ENCODE measurements at regions not wholly inside any gene's neighbourhood (a gene's known extent, or its start where the extent isn't known, plus 50 kb on each side); places are given as distances from the start of the nearest gene placed in this dataset.

DNA sequence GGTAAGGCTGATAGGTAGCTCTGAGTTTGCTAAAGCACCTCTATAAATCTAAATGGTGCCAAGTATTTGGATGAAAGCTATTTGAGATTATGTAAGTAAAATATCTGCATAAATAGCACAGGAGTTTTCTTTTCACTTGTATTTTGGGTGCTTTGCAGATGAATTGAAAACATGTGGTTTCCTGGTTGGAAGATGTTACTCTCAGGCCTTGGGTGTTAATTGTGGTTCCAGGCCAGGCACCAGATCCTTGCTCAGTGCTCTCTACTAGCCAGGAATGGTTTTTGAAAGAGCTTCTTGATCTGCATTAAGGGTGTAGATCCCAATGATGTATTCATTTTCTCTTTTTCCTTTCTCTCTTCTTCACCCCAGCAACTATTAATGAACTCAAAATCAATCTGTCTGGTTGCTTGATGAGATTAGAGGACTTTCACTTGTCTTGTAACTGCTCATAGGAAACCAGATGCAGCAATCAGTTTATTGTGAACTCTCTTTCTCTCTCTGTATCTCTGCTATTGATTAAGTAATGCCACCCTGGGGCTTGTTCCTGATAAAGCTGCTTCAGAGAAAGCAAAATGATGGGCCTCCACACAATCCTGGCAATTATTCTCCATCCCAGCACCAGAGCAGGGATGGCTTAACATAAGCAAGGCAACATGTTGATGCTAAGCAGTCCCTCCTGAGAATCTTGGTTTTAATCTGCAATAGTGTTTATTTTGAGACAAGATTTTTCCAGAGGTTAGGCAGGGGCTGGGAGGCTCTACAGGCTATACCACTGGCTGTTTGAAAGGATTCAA lies 147.0 kb upstream of the NTM start:
- no peak for DNase-seq (ENCODE audit: low read depth in 4 of 4, low spot score in 2 of 4)

DNA sequence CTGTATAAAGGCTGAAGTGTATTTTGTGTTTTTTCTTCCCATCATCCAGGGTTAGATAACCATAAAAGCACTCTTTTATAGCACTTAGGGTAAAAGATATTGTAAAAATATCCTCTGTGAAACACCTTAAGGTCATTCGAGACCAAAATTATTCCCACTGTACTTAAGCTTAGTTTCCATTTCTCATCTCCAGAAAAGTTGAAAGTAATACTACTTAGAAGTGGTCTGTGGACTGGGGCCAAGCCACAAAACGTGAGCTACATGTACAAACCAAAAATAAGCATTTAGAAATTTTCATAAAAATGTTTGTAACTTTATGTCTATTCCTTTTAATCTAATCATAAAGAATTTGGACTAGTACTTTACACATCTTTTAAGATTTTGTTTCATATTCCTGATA lies 142.0 kb upstream of the NTM start:
- no peak for DNase-seq (ENCODE audit: low read depth in 4 of 4, low spot score in 2 of 4)

DNA sequence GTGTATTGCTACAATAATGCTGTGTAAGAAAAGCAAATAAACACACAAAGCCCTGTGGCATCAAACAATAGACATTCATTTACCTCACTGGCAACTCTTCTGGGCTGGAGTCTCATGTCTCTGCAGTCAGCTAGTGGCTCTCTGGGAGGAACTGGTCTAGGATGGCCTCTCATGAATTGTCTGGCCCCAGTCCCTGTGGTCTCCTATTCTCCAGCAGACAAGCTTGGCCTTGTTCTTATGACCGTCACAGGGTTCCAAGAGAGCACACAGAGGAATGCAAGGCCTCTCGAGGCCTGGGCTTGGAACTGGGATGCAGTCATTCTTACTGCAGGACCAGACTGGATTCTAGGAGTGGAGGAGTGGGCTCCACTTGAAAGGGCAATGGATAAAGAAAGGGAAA lies 141.2 kb upstream of the NTM start:
- no peak for DNase-seq (ENCODE audit: low read depth in 4 of 4, low spot score in 2 of 4)

DNA sequence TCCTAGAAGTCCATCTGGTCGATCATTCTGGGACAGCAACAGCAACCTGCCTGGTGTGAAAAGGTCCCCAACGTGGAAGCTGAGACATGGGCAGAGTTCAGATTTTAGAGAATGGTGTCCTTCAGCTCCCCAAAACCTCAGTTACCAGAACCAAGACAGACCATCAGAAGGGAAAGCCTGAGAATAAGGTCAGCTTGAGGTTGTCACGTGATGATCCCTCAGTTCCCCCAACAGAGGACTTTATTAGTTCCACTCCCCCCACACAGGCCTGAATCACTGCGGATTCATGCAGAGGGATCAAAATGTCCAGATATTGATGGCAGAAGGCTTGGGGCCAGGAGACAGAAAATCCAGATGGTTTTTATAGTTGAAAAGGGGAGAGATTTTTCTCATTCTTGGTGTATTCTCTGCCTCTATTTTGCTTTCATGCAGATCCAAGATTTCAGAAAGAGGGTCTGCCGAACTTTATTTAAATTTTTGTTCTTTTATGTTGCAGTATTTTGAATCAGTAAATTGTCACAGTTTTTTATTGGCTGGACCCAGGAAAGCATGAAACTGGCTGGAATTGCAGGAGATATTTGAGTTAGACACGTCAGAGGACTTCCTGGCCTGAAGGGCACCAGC lies 139.0 kb upstream of the NTM start:
- no peak for DNase-seq (ENCODE audit: low read depth in 4 of 4, low spot score in 2 of 4)

DNA sequence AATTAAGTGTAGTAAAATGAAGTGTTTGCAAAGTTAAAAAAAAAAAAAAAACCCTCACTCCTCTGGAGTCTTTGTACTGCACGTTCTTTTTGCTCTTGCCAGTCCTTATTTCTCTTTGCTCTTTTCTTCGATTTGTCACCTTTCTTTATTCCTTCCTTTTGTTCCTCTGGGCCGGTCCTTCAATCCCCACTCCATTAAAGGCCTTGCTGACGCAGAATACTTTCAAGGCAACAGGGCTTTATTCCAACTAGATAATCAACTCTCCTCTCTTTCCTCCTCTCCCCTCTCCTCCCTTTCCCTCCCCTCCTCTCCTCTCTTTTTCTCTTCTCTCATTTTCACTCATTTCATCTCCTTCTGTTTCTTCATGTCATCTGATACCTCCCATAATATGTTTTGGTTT lies 138.2 kb upstream of the NTM start:
- no peak for DNase-seq (ENCODE audit: low read depth in 4 of 4, low spot score in 2 of 4)

DNA sequence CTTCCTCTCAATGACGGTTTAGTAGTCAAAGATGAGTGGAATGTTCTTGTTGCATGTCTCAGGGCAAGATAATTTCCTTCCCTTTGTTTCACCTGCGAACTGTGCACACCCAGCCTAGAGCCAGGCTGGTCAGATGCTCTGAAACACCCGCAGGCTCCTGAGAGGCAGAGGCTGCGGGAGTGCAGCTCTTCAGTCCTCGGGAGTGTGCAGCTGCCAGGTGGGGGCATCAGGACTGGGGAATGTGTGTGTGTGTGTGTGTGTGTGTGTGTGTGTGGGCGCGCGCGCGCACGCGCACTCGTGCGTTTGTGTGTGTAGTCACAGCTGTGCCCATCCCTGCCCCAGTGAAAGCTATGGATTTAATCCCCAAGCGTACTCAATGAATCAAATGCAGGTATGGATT lies 136.2 kb upstream of the NTM start:
- DNase-seq (ENCODE audit: low read depth in 4 of 4, low spot score in 2 of 4) = no peak

DNA sequence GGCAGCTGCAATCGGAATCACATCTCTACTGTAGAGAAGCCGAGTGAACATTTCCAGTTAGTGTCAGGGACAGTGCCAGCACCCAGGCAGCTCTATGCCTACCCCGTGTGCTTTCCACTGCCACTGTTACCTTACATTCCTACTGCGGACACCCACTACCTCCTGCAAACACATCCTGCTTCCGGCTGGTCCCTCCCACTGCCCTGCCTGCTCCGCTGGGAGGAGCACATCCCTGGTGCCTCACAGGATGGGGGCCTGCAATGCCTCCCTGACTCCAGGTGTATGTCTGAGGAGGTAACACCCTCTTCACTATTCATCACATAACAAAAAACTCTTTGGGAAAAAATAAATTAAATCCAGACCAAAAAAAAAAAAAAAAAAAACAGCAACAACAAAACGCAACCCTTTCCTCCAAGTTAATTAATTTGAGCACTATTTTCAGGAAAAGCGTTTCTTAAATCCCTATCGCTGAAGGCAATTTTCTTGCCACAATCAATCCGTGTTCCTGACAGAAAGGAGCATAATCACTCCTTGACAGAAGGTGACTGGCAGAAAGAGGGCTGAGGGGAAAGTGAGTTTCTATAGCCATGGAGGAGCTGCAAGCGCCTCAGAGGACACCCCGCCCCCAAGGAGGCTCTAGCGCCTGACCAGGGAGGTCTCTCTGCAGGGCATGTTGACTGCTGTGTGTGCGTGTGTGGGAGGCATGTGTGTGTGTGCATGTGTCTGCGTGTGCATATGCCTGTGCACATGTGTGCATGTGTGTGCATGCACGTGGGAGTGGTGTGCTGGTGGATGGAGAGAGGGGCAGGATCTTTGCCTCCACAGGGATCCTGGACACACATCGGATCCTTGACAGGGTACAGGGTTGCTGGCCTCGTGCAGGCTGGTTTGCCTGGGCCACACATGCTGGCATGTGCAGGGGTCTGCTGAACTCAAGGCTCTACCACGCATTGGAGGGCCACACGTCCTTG lies 134.8 kb upstream of the NTM start:
- no peak for DNase-seq (ENCODE audit: low read depth in 4 of 4, low spot score in 2 of 4)

DNA sequence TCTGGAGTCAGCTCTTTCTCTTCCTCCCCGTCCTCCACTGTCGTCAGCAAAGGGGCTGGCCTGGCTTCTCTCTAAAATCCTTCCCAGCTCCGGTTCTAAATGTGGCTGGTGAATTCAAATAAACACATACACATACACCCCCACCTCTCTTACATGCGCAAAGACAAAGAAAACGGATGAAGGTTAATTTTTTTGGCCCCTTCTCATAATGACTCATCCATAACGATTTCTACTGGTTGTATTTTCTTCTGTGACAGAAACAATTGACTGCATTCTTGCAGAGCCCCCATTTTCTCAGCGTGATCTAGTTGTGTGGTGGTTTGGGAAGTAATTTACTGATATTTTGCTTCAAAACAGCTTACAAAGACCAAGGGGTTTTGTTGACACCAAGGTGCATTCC lies 130.0 kb upstream of the NTM start:
- no peak for DNase-seq (ENCODE audit: low read depth in 4 of 4, low spot score in 2 of 4)

DNA sequence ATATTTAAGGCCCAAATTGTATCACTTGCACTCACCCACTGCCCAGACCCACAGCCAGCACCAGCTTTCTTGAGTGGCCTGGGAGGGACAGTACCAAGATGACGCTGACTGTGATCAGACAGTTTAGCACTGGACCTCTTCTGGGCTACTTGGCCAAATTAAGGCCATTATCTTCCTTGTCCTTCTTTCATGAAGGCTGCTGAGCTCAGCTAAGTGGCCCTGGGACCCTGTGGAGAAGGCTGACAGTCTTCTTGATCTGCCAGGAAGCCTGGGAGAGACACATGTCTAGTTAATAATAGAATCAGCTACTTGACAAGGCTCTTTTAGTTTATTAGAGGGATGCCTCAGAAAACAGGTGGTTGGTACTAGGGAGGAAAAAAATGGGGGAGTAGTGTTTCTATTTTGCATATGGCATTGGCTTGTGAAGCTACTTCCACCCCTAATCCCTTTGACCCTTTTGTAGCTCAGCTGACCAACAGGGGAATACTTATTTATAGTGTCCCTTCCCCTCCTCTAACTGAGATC lies 127.9 kb upstream of the NTM start:
- no peak for DNase-seq (ENCODE audit: low read depth in 4 of 4, low spot score in 2 of 4)

DNA sequence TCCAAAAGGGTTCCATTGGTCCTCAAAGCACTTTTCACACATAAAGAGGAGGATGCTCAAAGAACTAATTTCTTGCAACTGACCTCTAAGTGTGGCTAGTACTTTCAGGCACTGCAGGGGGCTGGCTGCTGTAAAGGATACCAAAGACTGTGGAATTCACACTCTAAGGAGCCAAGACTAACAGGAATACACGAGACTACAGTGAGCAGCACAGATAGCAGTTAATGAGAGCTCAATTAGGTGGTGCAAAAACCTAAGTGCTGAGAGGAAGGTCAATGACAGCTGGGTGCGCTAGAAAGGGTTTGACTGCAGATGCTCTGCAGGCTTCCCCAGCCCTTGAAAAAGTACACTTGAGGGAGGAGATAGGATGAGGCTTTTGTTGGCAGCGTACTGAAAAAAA lies 124.3 kb upstream of the NTM start:
- DNase-seq (ENCODE audit: low read depth in 4 of 4, low spot score in 2 of 4) = no peak

DNA sequence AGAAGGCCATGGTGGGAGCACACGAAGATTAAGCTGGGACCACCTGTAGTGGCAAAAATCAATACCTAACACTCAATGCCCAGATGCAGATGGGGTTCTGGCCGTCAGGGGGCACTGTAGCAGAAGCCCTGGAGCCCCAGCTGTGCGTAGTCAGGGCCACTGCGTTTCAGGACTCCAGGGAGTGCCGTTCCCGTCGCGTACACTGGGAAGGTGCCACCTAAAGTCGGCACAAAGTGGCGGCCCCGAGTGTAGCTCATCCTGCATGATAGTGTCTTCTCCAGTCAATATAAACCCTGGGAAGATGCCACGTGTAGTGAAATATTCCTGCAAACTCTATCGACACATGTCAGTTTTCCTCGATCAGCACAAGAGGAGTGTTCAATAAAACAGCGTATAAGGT lies 123.8 kb upstream of the NTM start:
- DNase-seq (ENCODE audit: low read depth in 4 of 4, low spot score in 2 of 4) = peak in 2 of 4 donors; percentile 24 to 40

DNA sequence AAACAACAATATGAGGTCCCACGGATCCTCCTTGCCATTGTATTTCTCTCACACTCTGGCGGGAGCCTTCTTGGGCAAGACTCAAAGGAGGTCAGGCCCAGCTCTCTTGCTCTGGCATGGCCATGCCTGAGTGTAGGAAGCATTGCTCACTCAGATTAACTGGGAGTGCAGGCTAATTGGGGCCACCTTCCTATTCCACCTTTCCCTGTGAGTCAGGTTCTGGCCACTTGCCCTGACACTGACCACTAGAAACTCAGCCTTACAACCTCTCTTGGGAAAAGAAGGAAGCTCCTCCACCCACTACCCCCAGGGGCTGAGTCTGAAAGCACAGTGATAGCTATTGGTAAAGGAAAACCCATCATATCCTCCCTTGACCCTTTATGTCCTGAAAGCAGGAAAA lies 121.8 kb upstream of the NTM start:
- no peak for DNase-seq (ENCODE audit: low read depth in 4 of 4, low spot score in 2 of 4)

DNA sequence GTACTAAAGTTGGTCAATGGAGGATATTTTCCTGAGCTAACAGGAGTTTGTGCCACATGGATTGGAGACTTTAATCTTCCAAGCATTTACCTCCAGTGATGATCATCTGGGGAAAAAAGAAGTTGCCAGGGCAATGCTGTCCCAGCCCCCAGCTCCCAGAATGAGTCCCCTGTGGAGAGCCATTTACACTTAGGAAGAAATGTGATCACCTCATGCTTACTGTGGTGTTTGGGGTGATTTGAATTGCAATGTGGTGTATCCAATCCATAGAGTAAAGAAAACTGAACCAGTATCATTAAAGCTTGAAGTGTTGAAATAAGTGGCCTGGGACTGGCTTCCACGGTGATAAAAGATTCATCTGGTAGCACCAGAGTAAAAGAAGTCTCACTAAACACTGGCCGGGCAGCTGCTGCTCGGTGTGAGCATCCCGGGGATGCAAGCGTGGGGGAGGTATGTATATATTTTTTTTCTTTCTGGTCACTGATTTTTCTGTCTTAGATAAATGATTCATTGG lies 117.2 kb upstream of the NTM start:
- no peak for DNase-seq (ENCODE audit: low read depth in 4 of 4, low spot score in 2 of 4)

DNA sequence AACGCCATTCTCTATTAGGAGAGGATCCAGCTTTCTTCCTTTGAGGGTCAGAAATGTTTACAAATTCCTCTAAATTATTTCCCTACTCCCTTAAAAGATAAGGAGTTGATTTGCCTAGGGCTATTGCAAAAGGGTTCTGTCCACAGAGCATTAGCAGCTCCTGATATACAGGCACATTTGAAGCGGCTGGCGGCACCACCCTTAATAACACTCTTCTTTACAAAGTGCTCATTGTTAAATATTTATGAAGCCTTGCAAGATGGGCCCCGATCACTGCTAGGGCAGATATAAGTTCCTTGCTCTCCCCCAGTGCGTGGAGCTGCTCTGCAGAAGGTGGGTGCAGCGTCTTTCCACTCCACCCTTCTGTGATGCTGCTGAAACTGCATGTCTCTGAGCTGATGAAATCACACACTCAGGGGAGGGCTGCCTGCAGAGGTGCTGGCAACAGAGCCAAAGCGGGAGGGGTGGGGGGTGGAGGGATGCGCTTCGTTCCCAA lies 116.7 kb upstream of the NTM start:
- DNase-seq (ENCODE audit: low read depth in 4 of 4, low spot score in 2 of 4) = no peak

DNA sequence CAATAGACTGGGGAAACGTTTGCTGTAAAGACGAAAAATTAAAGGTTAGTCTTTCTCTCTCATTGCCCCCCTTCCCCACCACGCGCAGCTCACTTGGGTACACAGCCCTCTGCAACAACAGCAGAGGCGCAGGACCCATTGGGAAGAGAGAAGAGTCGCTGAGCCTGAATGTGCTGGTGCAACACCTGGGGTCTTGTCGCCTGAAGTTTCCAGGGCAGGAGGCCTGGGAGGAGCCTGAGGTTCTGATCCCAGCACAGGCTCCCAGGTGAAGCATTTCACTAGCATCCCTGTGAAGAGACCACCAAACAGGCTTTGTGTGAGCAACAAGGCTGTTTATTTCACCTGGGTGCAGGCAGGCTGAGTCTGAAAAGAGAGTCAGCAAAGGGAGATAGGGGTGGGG lies 116.2 kb upstream of the NTM start:
- no peak for DNase-seq (ENCODE audit: low read depth in 4 of 4, low spot score in 2 of 4)

DNA sequence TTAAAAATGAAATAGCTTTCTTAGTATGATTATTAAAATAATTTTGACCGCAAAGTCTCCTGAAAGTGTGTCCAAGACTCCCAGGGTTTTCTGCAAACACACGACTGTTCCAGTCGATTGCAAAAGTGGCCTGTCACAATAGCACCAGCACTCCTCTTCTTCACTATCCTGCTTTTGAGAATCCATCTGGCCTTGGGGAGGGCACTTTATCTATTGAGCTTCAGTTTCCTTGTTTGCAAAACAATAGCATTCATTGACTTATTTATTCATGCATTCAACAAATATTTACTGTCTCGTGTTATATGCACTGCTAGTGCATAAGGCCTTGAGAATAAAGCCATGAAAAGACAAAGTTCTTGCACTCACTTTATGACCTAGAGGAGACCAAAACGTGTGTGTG lies 96.2 kb upstream of the NTM start:
- no peak for DNase-seq (ENCODE audit: low read depth in 4 of 4, low spot score in 2 of 4)

DNA sequence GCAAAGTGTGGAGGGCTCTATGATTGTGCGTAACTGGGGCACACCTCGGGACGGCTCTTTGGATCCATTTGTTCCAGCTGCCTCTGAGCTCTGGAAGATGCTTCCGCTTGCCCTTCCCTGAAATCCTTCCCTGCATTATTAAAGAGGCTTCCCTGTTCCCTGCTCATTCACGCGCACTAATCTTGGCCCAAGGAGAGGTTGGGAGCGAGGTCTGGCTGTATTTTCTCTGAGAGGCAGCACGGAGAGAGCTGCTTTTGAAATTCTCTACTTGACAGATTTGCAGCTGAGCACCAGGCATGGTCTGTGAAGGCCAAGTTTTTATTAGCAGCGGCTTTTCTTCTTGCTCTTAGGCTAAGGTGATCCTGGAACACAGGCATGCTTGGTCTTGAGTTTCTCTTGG lies 94.8 kb upstream of the NTM start:
- DNase-seq (ENCODE audit: low read depth in 4 of 4, low spot score in 2 of 4) = no peak

DNA sequence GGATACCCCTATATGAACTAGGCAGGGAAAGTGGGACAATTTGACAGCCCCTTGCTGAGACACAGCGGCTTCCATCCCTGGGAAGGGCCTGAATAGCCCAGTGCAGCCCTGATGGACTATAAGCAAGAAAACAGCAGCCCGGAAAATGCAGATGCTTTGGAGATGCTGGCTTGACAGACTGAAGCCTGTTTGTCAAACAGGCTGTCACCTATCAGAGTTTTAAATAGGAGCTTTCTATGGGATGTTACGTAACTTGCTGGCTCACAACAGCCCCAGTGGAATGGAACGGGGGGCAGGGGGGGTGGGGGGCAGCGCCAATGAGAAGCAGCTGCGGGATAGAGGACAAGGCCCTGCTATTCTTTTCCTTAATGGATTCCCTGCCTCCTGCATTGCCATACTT lies 91.9 kb upstream of the NTM start:
- no peak for DNase-seq (ENCODE audit: low read depth in 4 of 4, low spot score in 2 of 4)

DNA sequence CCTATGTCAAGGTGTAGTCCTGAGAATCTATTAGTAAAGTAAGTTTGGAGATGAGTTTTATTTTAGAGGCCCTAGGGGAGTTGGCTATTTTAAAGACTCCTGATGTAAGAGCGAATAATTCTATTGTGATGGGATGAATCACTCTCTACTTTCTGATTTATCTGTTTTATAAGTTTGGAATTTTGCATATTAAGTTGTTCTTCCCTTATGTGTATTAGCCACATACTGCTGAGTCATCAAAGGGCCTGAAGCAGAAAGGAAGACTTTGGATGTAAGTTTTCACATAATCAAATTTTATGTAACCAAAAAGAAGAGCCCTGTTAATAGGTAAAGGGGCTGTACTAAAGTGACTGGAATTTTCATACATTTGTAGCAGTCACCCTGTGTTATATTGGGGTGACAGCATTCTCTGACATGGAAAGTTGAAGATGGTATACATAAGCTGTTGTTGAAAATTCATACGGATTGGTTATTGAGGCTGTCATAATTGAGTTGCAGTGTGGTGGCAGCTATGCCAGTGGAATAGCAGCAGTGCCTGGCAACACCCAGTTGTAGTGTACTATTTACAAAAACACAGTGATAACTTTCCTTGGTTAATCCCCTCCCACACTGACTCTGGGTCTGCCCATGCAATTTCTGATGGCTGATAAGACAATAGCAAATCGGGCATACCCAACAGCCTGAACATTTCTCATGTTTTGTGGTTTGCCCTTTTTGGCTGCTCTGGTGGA lies 90.6 kb upstream of the NTM start:
- no peak for DNase-seq (ENCODE audit: low read depth in 4 of 4, low spot score in 2 of 4)

DNA sequence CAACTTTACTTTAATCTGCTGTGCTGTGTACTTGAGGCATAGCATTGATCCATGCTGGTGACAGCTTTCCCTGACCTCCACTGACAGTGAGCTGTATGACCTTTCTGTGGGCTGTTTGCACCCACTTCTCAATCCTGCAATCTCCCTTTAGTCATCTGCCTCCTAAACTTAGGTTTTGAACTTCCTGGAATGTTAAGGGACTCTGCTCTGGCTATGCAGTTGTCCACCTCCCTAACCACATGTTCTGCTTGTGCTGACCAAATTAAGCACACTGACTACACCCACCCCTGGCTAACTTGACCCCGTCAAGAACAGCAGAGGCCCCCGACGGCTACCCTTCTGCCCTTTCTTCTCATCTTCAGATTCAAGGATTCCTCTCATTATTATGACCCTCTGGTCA lies 89.1 kb upstream of the NTM start:
- no peak for DNase-seq (ENCODE audit: low read depth in 4 of 4, low spot score in 2 of 4)

All from left renal cortex interstitium (tissue), 4 donors.